ENCODE measurements at regions not wholly inside any gene's neighbourhood (a gene's known extent, or its start where the extent isn't known, plus 50 kb on each side); places are given as distances from the start of the nearest gene placed in this dataset.

DNA sequence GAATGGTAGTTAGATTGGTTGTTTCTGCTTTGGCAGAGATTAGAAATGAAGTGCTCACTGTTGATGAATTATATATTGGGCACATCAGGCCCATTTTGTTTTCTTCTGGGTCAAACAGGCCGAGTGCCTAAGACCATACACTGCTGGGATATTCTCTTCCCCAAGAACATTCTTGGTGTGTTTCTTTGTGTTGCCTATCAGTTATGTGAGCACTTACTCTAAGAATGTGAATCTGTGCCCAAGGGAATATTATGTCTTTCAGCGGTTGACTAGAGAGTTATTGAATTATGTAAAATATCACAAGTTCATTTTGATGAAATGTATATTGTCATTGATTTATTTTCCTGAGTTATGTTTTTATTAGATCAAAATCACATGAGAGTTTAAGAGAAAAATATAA is 255.5 kb upstream of the SMIM30 start:
- TF ChIP-seq EP300 (IDR thresholded peaks at IDR 0.05) (no peak), POLR2AphosphoS5 (IDR thresholded peaks at IDR 0.05) (no peak), POLR2A (IDR thresholded peaks at IDR 0.05) (no peak)
- TF ChIP-seq, protein P1, sequence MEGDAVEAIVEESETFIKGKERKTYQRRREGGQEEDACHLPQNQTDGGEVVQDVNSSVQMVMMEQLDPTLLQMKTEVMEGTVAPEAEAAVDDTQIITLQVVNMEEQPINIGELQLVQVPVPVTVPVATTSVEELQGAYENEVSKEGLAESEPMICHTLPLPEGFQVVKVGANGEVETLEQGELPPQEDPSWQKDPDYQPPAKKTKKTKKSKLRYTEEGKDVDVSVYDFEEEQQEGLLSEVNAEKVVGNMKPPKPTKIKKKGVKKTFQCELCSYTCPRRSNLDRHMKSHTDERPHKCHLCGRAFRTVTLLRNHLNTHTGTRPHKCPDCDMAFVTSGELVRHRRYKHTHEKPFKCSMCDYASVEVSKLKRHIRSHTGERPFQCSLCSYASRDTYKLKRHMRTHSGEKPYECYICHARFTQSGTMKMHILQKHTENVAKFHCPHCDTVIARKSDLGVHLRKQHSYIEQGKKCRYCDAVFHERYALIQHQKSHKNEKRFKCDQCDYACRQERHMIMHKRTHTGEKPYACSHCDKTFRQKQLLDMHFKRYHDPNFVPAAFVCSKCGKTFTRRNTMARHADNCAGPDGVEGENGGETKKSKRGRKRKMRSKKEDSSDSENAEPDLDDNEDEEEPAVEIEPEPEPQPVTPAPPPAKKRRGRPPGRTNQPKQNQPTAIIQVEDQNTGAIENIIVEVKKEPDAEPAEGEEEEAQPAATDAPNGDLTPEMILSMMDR (IDR thresholded peaks at IDR 0.05): no peak
- Histone ChIP-seq H3K4me1 (peaks cover 4% of the 10 kb centered on the region), H3K27me3 (no peaks in the 10 kb centered on the region), H3K36me3 (no peaks in the 10 kb centered on the region), H3K9me3 (no peaks in the 10 kb centered on the region), H3K27ac (no peak overlapping the region), H3K4me3 (no peak overlapping the region)
- no peak for DNase-seq (ENCODE audit: low spot score in 2 of 2)
- 66% methylated on average over 2 of the region's 2 CpGs for WGBS

GRCh38 chr7:113371416-113372043 is 253.2 kb upstream of the SMIM30 start:
- 44% methylated on average over 4 of the region's 4 CpGs for WGBS
- TF ChIP-seq EP300 (IDR thresholded peaks at IDR 0.05): no peak
- TF ChIP-seq POLR2AphosphoS5 (IDR thresholded peaks at IDR 0.05): no peak
- TF ChIP-seq, protein P1 (IDR thresholded peaks at IDR 0.05): no peak
- TF ChIP-seq POLR2A (IDR thresholded peaks at IDR 0.05): no peak
- Histone ChIP-seq H3K27ac (no peak overlapping the region), H3K9me3 (no peaks in the 10 kb centered on the region), H3K4me3 (no peak overlapping the region), H3K27me3 (no peaks in the 10 kb centered on the region), H3K4me1 (peaks cover 4% of the 10 kb centered on the region), H3K36me3 (no peaks in the 10 kb centered on the region)
- DNase-seq (ENCODE audit: low spot score in 2 of 2): no peak

DNA sequence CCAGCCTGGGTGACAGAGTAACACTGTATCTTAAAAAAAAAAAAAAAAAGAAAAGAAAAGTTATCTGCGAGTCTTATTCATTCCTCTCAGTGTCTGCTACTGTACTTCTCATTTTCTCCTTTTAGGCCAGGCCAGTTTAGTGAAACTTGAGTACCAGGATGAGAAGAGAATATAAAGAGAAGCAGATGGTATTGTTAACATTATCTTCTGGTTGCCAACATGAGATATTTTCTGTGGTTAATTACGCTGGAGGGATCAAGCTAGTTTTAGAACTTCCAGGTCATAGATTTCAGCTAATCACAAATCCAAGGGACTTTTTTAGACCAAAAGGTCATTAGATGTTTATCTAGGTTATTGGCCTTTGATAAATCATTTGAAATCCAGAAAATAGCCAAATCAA is 252.6 kb upstream of the SMIM30 start:
- Histone ChIP-seq H3K4me3 (no peak overlapping the region), H3K27ac (no peak overlapping the region), H3K36me3 (no peaks in the 10 kb centered on the region), H3K4me1 (peaks cover 4% of the 10 kb centered on the region), H3K9me3 (no peaks in the 10 kb centered on the region), H3K27me3 (no peaks in the 10 kb centered on the region)
- 46% methylated on average over 2 of the region's 2 CpGs for WGBS
- DNase-seq (ENCODE audit: low spot score in 2 of 2): no peak
- no peak for TF ChIP-seq POLR2AphosphoS5 (IDR thresholded peaks at IDR 0.05)
- no peak for TF ChIP-seq POLR2A (IDR thresholded peaks at IDR 0.05)
- TF ChIP-seq, protein P1 (IDR thresholded peaks at IDR 0.05): no peak
- no peak for TF ChIP-seq EP300 (IDR thresholded peaks at IDR 0.05)

GRCh38 chr7:113368256-113368655 is 249.9 kb upstream of the SMIM30 start:
- H3K9me3 ChIP-seq: no peaks in the 10 kb centered on the region
- 94% methylated on average over 1 of the region's 1 CpG for WGBS
- H3K36me3 ChIP-seq: no peaks in the 10 kb centered on the region
- TF ChIP-seq, protein P1 (IDR thresholded peaks at IDR 0.05): no peak
- DNase-seq (ENCODE audit: low spot score in 2 of 2): no peak
- H3K4me3 ChIP-seq: no peak overlapping the region
- peaks cover 4% of the 10 kb centered on the region for H3K4me1 ChIP-seq
- H3K27ac ChIP-seq: no peak overlapping the region
- H3K27me3 ChIP-seq: no peaks in the 10 kb centered on the region

DNA sequence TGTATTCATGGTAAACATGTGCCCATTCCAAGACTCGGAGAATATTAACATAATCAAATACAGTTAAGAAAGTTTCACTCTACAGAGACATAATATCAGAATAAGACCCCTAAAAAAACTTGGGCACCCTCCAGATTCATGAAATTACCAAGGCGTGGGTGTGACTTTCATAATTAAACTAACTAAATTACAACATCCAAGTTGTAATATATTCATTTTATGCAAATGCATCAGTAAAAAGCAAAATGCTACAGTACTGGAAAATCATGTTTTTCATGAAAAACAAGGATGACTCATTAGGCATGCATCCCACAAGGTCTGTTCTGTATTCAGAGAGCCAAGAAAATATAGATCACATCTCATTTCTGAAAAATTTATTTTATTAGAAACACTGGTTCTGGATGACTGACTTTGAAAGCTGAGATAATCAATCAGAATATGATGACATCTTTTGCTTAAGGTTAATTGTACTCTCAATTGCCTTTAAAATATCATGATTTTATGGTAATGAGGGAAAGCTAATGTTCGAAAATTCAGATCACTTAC is 248.8 kb upstream of the SMIM30 start:
- DNase-seq (ENCODE audit: low spot score in 2 of 2): no peak
- 33% methylated on average over 3 of the region's 3 CpGs for whole genome bisulfite sequencing
- Histone ChIP-seq H3K4me1 (peaks cover 4% of the 10 kb centered on the region), H3K9me3 (no peaks in the 10 kb centered on the region), H3K4me3 (no peak overlapping the region), H3K36me3 (no peaks in the 10 kb centered on the region), H3K27ac (no peak overlapping the region), H3K27me3 (no peaks in the 10 kb centered on the region)
- TF ChIP-seq EP300 (IDR thresholded peaks at IDR 0.05) (no peak), POLR2A (IDR thresholded peaks at IDR 0.05) (no peak), POLR2AphosphoS5 (IDR thresholded peaks at IDR 0.05) (no peak)
- TF ChIP-seq, protein P1 (IDR thresholded peaks at IDR 0.05): no peak

Data from suprapubic skin (tissue), 4 donors.